Astrocyte (in vitro differentiated cells and primary cell): ENCODE measurements at regions not wholly inside any gene's neighbourhood (a gene's known extent, or its start where the extent isn't known, plus 50 kb on each side); places are given as distances from the start of the nearest gene placed in this dataset.

Experiments
- DNase-seq: peaks from one replicate; pipeline ENCODE4 v3.0.0-alpha.2; 2010; ENCODE audit warnings: low read depth
- FAIRE-seq: peaks from 2 replicates; lab custom pipeline; 2011; peaks lifted over from hg19 to GRCh38; lab: Jason Lieb, UNC
- H2AFZ ChIP-seq: 2 replicates; pipeline ENCODE4 v1.6.0; 2012; ENCODE audit warnings: low read depth, low read length, inconsistent platforms
- H3K27ac ChIP-seq: 2 replicates; pipeline ENCODE4 v1.5.1; 2011; ENCODE audit warnings: low read depth, low read length, inconsistent platforms
- H3K27me3 ChIP-seq: 2 replicates; pipeline ENCODE4 v1.6.0; 2011; ENCODE audit warnings: low read length, inconsistent platforms; ENCODE audit not compliant: insufficient read depth
- H3K36me3 ChIP-seq: 2 replicates; pipeline ENCODE4 v1.5.1; 2011; ENCODE audit warnings: low read length, inconsistent platforms; ENCODE audit not compliant: insufficient read depth
- H3K4me1 ChIP-seq: 2 replicates; pipeline ENCODE4 v1.5.1; 2011; ENCODE audit warnings: low read length, inconsistent platforms; ENCODE audit not compliant: insufficient read depth
- H3K4me2 ChIP-seq: 2 replicates; pipeline ENCODE4 v1.6.0; 2012; ENCODE audit warnings: low read length, inconsistent platforms
- H3K4me3 ChIP-seq: 2 replicates; pipeline ENCODE4 v1.5.1; 2011; ENCODE audit warnings: low read depth, mild to moderate bottlenecking, low read length, inconsistent platforms; ENCODE audit not compliant: insufficient read depth
- H3K79me2 ChIP-seq: 2 replicates; pipeline ENCODE4 v1.6.0; 2012; ENCODE audit warnings: mild to moderate bottlenecking, low read length, inconsistent platforms; ENCODE audit not compliant: insufficient read depth
- H3K9ac ChIP-seq: 2 replicates; pipeline ENCODE4 v1.6.0; 2012; ENCODE audit warnings: mild to moderate bottlenecking, low read length, inconsistent platforms
- H3K9me3 ChIP-seq: 2 replicates; pipeline ENCODE4 v1.5.1; 2012; ENCODE audit warnings: low read depth, mild to moderate bottlenecking, low read length, inconsistent platforms; ENCODE audit not compliant: insufficient read depth
- H4K20me1 ChIP-seq: 2 replicates; pipeline ENCODE4 v1.6.0; 2012; ENCODE audit warnings: low read length, inconsistent platforms; ENCODE audit not compliant: insufficient read depth
- H3K27ac Mint-ChIP-seq: one replicate; pipeline ENCODE4 v1.8.0; 2021; ENCODE audit warnings: mild to moderate bottlenecking, mixed read lengths; ENCODE audit not compliant: unreplicated experiment
- H3K27me3 Mint-ChIP-seq: one replicate; pipeline ENCODE4 v1.8.0; 2021; ENCODE audit warnings: low read depth, mixed read lengths; ENCODE audit not compliant: unreplicated experiment
- H3K36me3 Mint-ChIP-seq: one replicate; pipeline ENCODE4 v1.8.0; 2021; ENCODE audit warnings: low read depth, mixed read lengths; ENCODE audit not compliant: unreplicated experiment
- H3K4me1 Mint-ChIP-seq: one replicate; pipeline ENCODE4 v1.8.0; 2021; ENCODE audit warnings: low read depth, mixed read lengths; ENCODE audit not compliant: unreplicated experiment
- H3K4me3 Mint-ChIP-seq: one replicate; pipeline ENCODE4 v1.8.0; 2021; ENCODE audit warnings: mild to moderate bottlenecking, moderate library complexity, mixed read lengths; ENCODE audit not compliant: unreplicated experiment
- H3K9me3 Mint-ChIP-seq: one replicate; pipeline ENCODE4 v1.8.0; 2021; ENCODE audit warnings: mild to moderate bottlenecking, mixed read lengths; ENCODE audit not compliant: unreplicated experiment
- CTCF ChIP-seq: IDR thresholded peaks from 2 replicates; pipeline ENCODE4 v1.5.1; 2011; ENCODE audit warnings: low read depth, mild to moderate bottlenecking, inconsistent platforms, low read length, moderate library complexity; ENCODE audit not compliant: insufficient read depth
- EZH2 ChIP-seq: IDR thresholded peaks from 2 replicates; pipeline ENCODE4 v1.6.1; 2012; ENCODE audit warnings: mild to moderate bottlenecking, low read length, inconsistent platforms; ENCODE audit not compliant: insufficient read depth

GRCh38 chr4:137812258-137812657 is 280.0 kb upstream of the PCDH18 start:
- Mint-ChIP-seq H3K9me3 (no peaks in the 10 kb centered on the region), H3K36me3 (no peaks in the 10 kb centered on the region), H3K27ac (no peak overlapping the region), H3K4me3 (no peak overlapping the region), H3K27me3 (no peaks in the 10 kb centered on the region), H3K4me1 (no peaks in the 10 kb centered on the region)
- TF ChIP-seq EZH2: no peak
- TF ChIP-seq CTCF: no peak
- Histone ChIP-seq H3K4me1 (no peaks in the 10 kb centered on the region), H3K4me2 (no peak overlapping the region), H4K20me1 (no peaks in the 10 kb centered on the region), H3K36me3 (no peaks in the 10 kb centered on the region), H3K9ac (no peak overlapping the region), H3K27ac (no peak overlapping the region), H3K9me3 (no peaks in the 10 kb centered on the region), H3K79me2 (no peaks in the 10 kb centered on the region), H3K4me3 (no peak overlapping the region), H2AFZ (no peak overlapping the region), H3K27me3 (no peaks in the 10 kb centered on the region)
- FAIRE-seq: no peak
- no peak for DNase-seq

GRCh38 chr4:137806420-137806819 is 274.1 kb upstream of the PCDH18 start:
- DNase-seq (no peak), FAIRE-seq (no peak)
- Mint-ChIP-seq H3K36me3 (no peaks in the 10 kb centered on the region), H3K9me3 (no peaks in the 10 kb centered on the region), H3K27me3 (no peaks in the 10 kb centered on the region), H3K4me3 (no peak overlapping the region), H3K4me1 (no peaks in the 10 kb centered on the region), H3K27ac (no peak overlapping the region)
- Histone ChIP-seq H3K9ac (no peak overlapping the region), H4K20me1 (no peaks in the 10 kb centered on the region), H3K9me3 (no peaks in the 10 kb centered on the region), H3K4me2 (no peak overlapping the region), H2AFZ (no peak overlapping the region), H3K36me3 (no peaks in the 10 kb centered on the region), H3K4me1 (no peaks in the 10 kb centered on the region), H3K27me3 (no peaks in the 10 kb centered on the region), H3K79me2 (no peaks in the 10 kb centered on the region), H3K27ac (no peak overlapping the region), H3K4me3 (no peak overlapping the region)
- TF ChIP-seq EZH2 (no peak), CTCF (no peak)

GRCh38 chr4:137804906-137805495 is 272.7 kb upstream of the PCDH18 start:
- DNase-seq: no peak

More at GRCh38 chr4:137804906-137805495, 272.7 kb upstream of the PCDH18 start:
- Mint-ChIP-seq H3K4me1 (no peaks in the 10 kb centered on the region), H3K9me3 (no peaks in the 10 kb centered on the region), H3K36me3 (no peaks in the 10 kb centered on the region), H3K27ac (no peak overlapping the region), H3K27me3 (no peaks in the 10 kb centered on the region), H3K4me3 (no peak overlapping the region)
- no peak for FAIRE-seq
- Histone ChIP-seq H3K4me1 (no peaks in the 10 kb centered on the region), H3K27ac (no peak overlapping the region), H3K4me2 (no peak overlapping the region), H3K9me3 (no peaks in the 10 kb centered on the region), H3K4me3 (no peak overlapping the region), H3K79me2 (no peaks in the 10 kb centered on the region), H3K36me3 (no peaks in the 10 kb centered on the region), H3K9ac (no peak overlapping the region), H3K27me3 (no peaks in the 10 kb centered on the region), H4K20me1 (no peaks in the 10 kb centered on the region), H2AFZ (no peak overlapping the region)
- TF ChIP-seq EZH2: no peak
- no peak for TF ChIP-seq CTCF
